Liver (tissue), 8 donors: ENCODE measurements at regions not wholly inside any gene's neighbourhood (a gene's known extent, or its start where the extent isn't known, plus 50 kb on each side); places are given as distances from the start of the nearest gene placed in this dataset.

Experiments used
- DNase-seq: peaks from one replicate; pipeline ENCODE4 v3.0.0-alpha.2; 2017; ENCODE audit warnings: low spot score
- H3K27ac ChIP-seq, 2 donors: one replicate each; pipeline ENCODE4 v1.7.0; 2013; ENCODE audit warnings: inconsistent platforms in 2 of 2, low read length in 2 of 2, control low read depth in 1 of 2, low read depth in 1 of 2, mild to moderate bottlenecking in 1 of 2
- H3K27me3 ChIP-seq, 4 donors: one replicate each; pipeline versions ENCODE4 v1.6.1 to v1.7.0; 2013; ENCODE audit warnings: low read length in 3 of 4, inconsistent platforms in 1 of 4, mild to moderate bottlenecking in 1 of 4, moderate library complexity in 1 of 4; ENCODE audit not compliant: control insufficient read depth in 4 of 4, insufficient read depth in 4 of 4
- H3K36me3 ChIP-seq, 4 donors: one replicate each; pipeline versions ENCODE4 v1.6.1 to v1.7.0; 2013; ENCODE audit warnings: low read length in 3 of 4, mild to moderate bottlenecking in 3 of 4, low read depth in 1 of 4, moderate library complexity in 1 of 4; ENCODE audit not compliant: control insufficient read depth in 4 of 4, insufficient read depth in 3 of 4
- H3K4me1 ChIP-seq, 4 donors: one replicate each; pipeline versions ENCODE4 v1.6.1 to v1.7.0; 2013; ENCODE audit warnings: low read length in 3 of 4, mild to moderate bottlenecking in 3 of 4, moderate library complexity in 1 of 4; ENCODE audit not compliant: control insufficient read depth in 4 of 4, insufficient read depth in 4 of 4
- H3K4me3 ChIP-seq, 3 donors: one replicate each; pipeline versions ENCODE4 v1.6.1 to v1.7.0; 2013; ENCODE audit warnings: low read length in 3 of 3, control low read depth in 1 of 3, low read depth in 1 of 3, mild to moderate bottlenecking in 1 of 3
- H3K9ac ChIP-seq, 2 donors: one replicate each; pipeline ENCODE4 v1.7.0; 2013; ENCODE audit warnings: low read length in 2 of 2, mild to moderate bottlenecking in 2 of 2, moderate library complexity in 2 of 2, control low read depth in 1 of 2, low read depth in 1 of 2
- H3K9me3 ChIP-seq, 4 donors: one replicate each; pipeline versions ENCODE4 v1.6.1 to v1.7.0; 2013; ENCODE audit warnings: low read length in 3 of 4; ENCODE audit not compliant: control insufficient read depth in 4 of 4
- EGR1 ChIP-seq, 2 donors: IDR thresholded peaks; 2 replicates each; pipeline ENCODE4 v1.6.1; 2016 to 2018; ENCODE audit warnings: antibody characterized with exemption in 2 of 2, low read depth in 2 of 2
- FOXA1 ChIP-seq: IDR thresholded peaks from 2 replicates; pipeline ENCODE4 v1.6.1; 2016; ENCODE audit warnings: antibody characterized with exemption
- HNF4G ChIP-seq: IDR thresholded peaks from 2 replicates; pipeline ENCODE4 v1.6.1; 2016; ENCODE audit warnings: antibody characterized with exemption
- JUND ChIP-seq, 2 donors: IDR thresholded peaks; 2 replicates each; pipeline ENCODE4 v1.6.1; 2016; ENCODE audit warnings: antibody characterized with exemption in 2 of 2
- TAF1 ChIP-seq: conservative IDR thresholded peaks from 2 replicates; pipeline ENCODE4 v1.6.1; 2016; ENCODE audit warnings: antibody characterized with exemption, mild to moderate bottlenecking
- WGBS: extraction: QIAGEN DNeasy Blood & Tissue Kit; methylation state at CpG from one replicate; pipeline ENCODE4 v1.1.7; 2013; 5-methylcytosine and 5-hydroxymethylcytosine counted together
- TF ChIP-seq, protein P1 (sequence below): fragments of 150-350 bp; IDR thresholded peaks from 2 replicates; pipeline ENCODE4 v1.5.1; 2017; ENCODE audit warnings: improper control_type of control experiment, low read depth, low read length; ENCODE audit not compliant: missing input control
- donor health status: healthy.
- donor health status: healthy.
- donor health status: healthy.
- donor health status: healthy.
- donor health status: healthy.

DNA sequence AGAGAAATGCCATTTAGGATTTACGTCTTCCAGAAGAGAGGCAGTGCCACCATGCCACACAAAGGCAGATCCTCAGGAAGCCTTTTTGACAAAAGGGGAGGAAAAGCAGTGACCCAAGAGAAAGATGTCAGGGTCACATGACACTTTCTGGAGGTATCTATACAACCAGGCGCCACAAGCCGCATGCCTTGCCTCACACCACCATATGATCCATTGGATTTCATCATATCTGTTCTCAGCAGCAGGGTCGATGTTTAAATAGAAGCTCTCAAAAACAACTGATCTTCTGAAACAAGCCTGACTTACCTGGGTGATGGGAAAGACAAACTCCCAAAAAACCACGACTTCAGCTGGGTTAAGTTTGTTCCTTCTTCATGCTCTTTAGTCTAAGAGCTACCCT lies 52.5 kb upstream of the UNC5B start:
- 88% methylated on average over 5 of the region's 5 CpGs for WGBS
- H3K9ac ChIP-seq = no peak overlapping the region
- H3K27me3 ChIP-seq = no peaks in the 10 kb centered on the region
- H3K36me3 ChIP-seq = no peaks in the 10 kb centered on the region
- H3K4me3 ChIP-seq = no peak overlapping the region
- no peak for DNase-seq
- TF ChIP-seq JUND (IDR thresholded peaks at IDR 0.05) = no peak
- H3K27ac ChIP-seq = no peak overlapping the region
- no peaks in the 10 kb centered on the region for H3K9me3 ChIP-seq
- no peaks in the 10 kb centered on the region for H3K4me1 ChIP-seq

GRCh38 chr10:71161425-71161824 lies 50.9 kb upstream of the UNC5B start:
- whole genome bisulfite sequencing = 78% methylated on average over 4 of the region's 4 CpGs
- no peaks in the 10 kb centered on the region for H3K4me1 ChIP-seq
- no peak for DNase-seq

More at GRCh38 chr10:71161425-71161824, 50.9 kb upstream of the UNC5B start:
- TF ChIP-seq, protein P1, sequence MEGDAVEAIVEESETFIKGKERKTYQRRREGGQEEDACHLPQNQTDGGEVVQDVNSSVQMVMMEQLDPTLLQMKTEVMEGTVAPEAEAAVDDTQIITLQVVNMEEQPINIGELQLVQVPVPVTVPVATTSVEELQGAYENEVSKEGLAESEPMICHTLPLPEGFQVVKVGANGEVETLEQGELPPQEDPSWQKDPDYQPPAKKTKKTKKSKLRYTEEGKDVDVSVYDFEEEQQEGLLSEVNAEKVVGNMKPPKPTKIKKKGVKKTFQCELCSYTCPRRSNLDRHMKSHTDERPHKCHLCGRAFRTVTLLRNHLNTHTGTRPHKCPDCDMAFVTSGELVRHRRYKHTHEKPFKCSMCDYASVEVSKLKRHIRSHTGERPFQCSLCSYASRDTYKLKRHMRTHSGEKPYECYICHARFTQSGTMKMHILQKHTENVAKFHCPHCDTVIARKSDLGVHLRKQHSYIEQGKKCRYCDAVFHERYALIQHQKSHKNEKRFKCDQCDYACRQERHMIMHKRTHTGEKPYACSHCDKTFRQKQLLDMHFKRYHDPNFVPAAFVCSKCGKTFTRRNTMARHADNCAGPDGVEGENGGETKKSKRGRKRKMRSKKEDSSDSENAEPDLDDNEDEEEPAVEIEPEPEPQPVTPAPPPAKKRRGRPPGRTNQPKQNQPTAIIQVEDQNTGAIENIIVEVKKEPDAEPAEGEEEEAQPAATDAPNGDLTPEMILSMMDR = no peak
- no peak for TF ChIP-seq HNF4G
- no peak for TF ChIP-seq EGR1 (IDR thresholded peaks at IDR 0.05; ENCODE audit: low read depth in 2 of 2)
- no peak for TF ChIP-seq TAF1
- TF ChIP-seq FOXA1 = no peak
- Histone ChIP-seq H3K4me3 (no peak overlapping the region), H3K27me3 (no peaks in the 10 kb centered on the region), H3K9ac (no peak overlapping the region), H3K36me3 (no peaks in the 10 kb centered on the region), H3K9me3 (no peaks in the 10 kb centered on the region), H3K27ac (no peak overlapping the region)
